GM12878 (cell line): ENCODE measurements at regions not wholly inside any gene's neighbourhood (a gene's known extent, or its start where the extent isn't known, plus 50 kb on each side); places are given as distances from the start of the nearest gene placed in this dataset.

Experiments used
- ATAC-seq: fragments of 200-7000 bp; cut with Tn5 transposase; 3 replicates; pipeline ENCODE4 v1.9.1; 2020; ENCODE audit warnings: mild to moderate bottlenecking, moderate library complexity
- BruUV-seq: library from RNA; stranded (reverse); fragments of 400-500 nt; replicated peaks from 2 replicates; lab custom pipeline; 2021; lab: Mats Ljungman, UMichigan
- CTCF ChIA-PET: fragments of 300-600 bp; sonication (Branson Sonifier 250); formaldehyde crosslinking; extraction: SDS; loops from one replicate; lab custom pipeline; 2021; ENCODE audit warnings: inconsistent platforms; lab: Yijun Ruan, JAX
- POLR2A ChIA-PET: fragments of 350-600 bp; formaldehyde crosslinking; extraction: SDS; loops from one replicate; lab custom pipeline; 2021; ENCODE audit warnings: inconsistent platforms; lab: Charles Lee
- RAD21 ChIA-PET: fragments of 300-600 bp; sonication (Branson Sonifier 250); formaldehyde crosslinking; loops from one replicate; lab custom pipeline; 2023; ENCODE audit warnings: antibody characterized with exemption; ENCODE audit not compliant: unreplicated experiment; lab: Charles Lee
- SMC1A ChIA-PET: fragments of 300-600 bp; sonication (Branson Sonifier 250); formaldehyde crosslinking; loops from one replicate; lab custom pipeline; 2023; ENCODE audit not compliant: unreplicated experiment, uncharacterized antibody; lab: Charles Lee
- DNase-seq: peaks from one replicate; pipeline ENCODE4 v3.0.0-alpha.2; 2011; ENCODE audit warnings: low read depth, low spot score
- FAIRE-seq: peaks from 3 replicates; lab custom pipeline; 2011; peaks lifted over from hg19 to GRCh38; lab: Jason Lieb, UNC
- H2AFZ ChIP-seq: 2 replicates; pipeline ENCODE4 v1.6.0; 2011; ENCODE audit warnings: low read depth, low read length, control low read depth; ENCODE audit not compliant: control insufficient read depth
- H3K27ac ChIP-seq: 2 replicates; pipeline ENCODE4 v1.5.1; 2011; ENCODE audit warnings: control low read depth; ENCODE audit not compliant: control insufficient read depth, insufficient read depth
- H3K27me3 ChIP-seq, 2 experiments: replicated peaks in 1 of 2; 2 replicates each; pipeline versions ENCODE4 v1.6.0 to v1.6.1; 2011; ENCODE audit warnings: low read length in 1 of 2; ENCODE audit not compliant: control insufficient read depth in 2 of 2, insufficient read depth in 2 of 2
- H3K36me3 ChIP-seq, 2 experiments: 2 replicates each; pipeline ENCODE4 v1.5.1; 2011; ENCODE audit warnings: low read length in 1 of 2; ENCODE audit not compliant: control insufficient read depth in 2 of 2, insufficient read depth in 2 of 2
- H3K4me1 ChIP-seq: 2 replicates; pipeline ENCODE4 v1.6.1; 2011; ENCODE audit warnings: mild to moderate bottlenecking, low read length, moderate library complexity, mixed read lengths; ENCODE audit not compliant: control insufficient read depth, insufficient read depth
- H3K4me2 ChIP-seq: 2 replicates; pipeline ENCODE4 v1.6.0; 2011; ENCODE audit warnings: control low read depth; ENCODE audit not compliant: control insufficient read depth, insufficient read depth
- H3K4me3 ChIP-seq: fragments of 200-600 bp; sonication (generic); 2 replicates; pipeline ENCODE4 v1.5.1; 2016
- H3K79me2 ChIP-seq: 2 replicates; pipeline ENCODE4 v1.6.0; 2011; ENCODE audit warnings: low read length; ENCODE audit not compliant: control insufficient read depth, insufficient read depth
- H3K9ac ChIP-seq: 2 replicates; pipeline ENCODE4 v1.8.0; 2011; ENCODE audit warnings: low read length, control low read depth, mixed read lengths; ENCODE audit not compliant: control insufficient read depth, insufficient read depth
- H3K9me3 ChIP-seq: replicated peaks from 3 replicates; pipeline ENCODE4 v1.5.1; 2011; ENCODE audit warnings: mild to moderate bottlenecking, low read length; ENCODE audit not compliant: control insufficient read depth, insufficient read depth
- H4K20me1 ChIP-seq: 2 replicates; pipeline ENCODE4 v1.6.0; 2011; ENCODE audit not compliant: control insufficient read depth, insufficient read depth
- BHLHE40 ChIP-seq, 2 experiments: fragments of 450-650 bp in 1 of 2; IDR thresholded peaks; 2 replicates each; pipeline ENCODE4 v1.6.1; 2011 to 2017; ENCODE audit warnings: low read depth in 2 of 2, borderline replicate concordance in 1 of 2, improper control_type of control experiment in 1 of 2, low read length in 1 of 2, mild to moderate bottlenecking in 1 of 2
- CHD4 ChIP-seq: fragments of 200-600 bp; sonication (generic); IDR thresholded peaks from 2 replicates; pipeline ENCODE4 v1.6.1; 2016; ENCODE audit warnings: mild to moderate bottlenecking
- CREB1 ChIP-seq: IDR thresholded peaks from 2 replicates; pipeline ENCODE4 v1.6.1; 2012; ENCODE audit warnings: low read depth, mild to moderate bottlenecking, inconsistent platforms
- HCFC1 ChIP-seq: fragments of 150-350 bp; IDR thresholded peaks from 2 replicates; pipeline ENCODE4 v1.6.1; 2014; ENCODE audit warnings: low read length
- MEF2A ChIP-seq: IDR thresholded peaks from 2 replicates; pipeline ENCODE4 v1.6.1; 2011; ENCODE audit warnings: low read depth, mild to moderate bottlenecking, low read length, moderate library complexity; ENCODE audit not compliant: insufficient read depth
- SPI1 ChIP-seq: IDR thresholded peaks from 2 replicates; pipeline ENCODE4 v1.6.1; 2011; ENCODE audit warnings: low read depth, mild to moderate bottlenecking, low read length, moderate library complexity, borderline replicate concordance; ENCODE audit not compliant: insufficient read depth
- SREBF2 ChIP-seq: IDR thresholded peaks from 2 replicates; pipeline ENCODE4 v1.6.1; 2012; ENCODE audit warnings: mild to moderate bottlenecking, low read length
- WGBS: methylation state at CpG from one replicate; pipeline ENCODE4 v1.1.6; 2016; ENCODE audit warnings: low lambda C conversion rate; ENCODE audit not compliant: insufficient replicate concordance, insufficient coverage; ENCODE audit errors: missing lambda C conversion rate; 5-methylcytosine and 5-hydroxymethylcytosine counted together
- in situ Hi-C: fragments of 300-500 bp; cut with MboI; formaldehyde crosslinking; loops from 9 replicates; pipeline ENCODE4 v1.14.3; 2018; ENCODE audit warnings: mixed read lengths
- intact Hi-C: fragments of 100-400 bp; cut with micrococcal nuclease; formaldehyde crosslinking; loops from one replicate; pipeline ENCODE4 v1.14.2; 2022; ENCODE audit not compliant: unreplicated experiment
- TF ChIP-seq, protein P1 (sequence below): IDR thresholded peaks from 2 replicates; pipeline ENCODE4 v1.6.1; 2012; ENCODE audit warnings: low read depth, low read length, improper control_type of control experiment
- TF ChIP-seq, protein P2 (sequence below): fragments of 150-350 bp; IDR thresholded peaks from 2 replicates; pipeline ENCODE4 v1.6.1; 2014; ENCODE audit warnings: mild to moderate bottlenecking, low read depth, low read length

GRCh38 chr12:72865921-72866320, 593.8 kb downstream of the TRHDE start:
- SMC1A ChIA-PET, result no interaction called here
- 50% methylated on average over 2 of the region's 2 CpGs for WGBS
- Histone ChIP-seq H4K20me1 (no peaks in the 10 kb centered on the region), H3K79me2 (no peaks in the 10 kb centered on the region), H3K36me3 (no peaks in the 10 kb centered on the region), H3K9me3 (no peaks in the 10 kb centered on the region), H3K4me2 (no peak overlapping the region), H3K4me1 (no peaks in the 10 kb centered on the region), H2AFZ (no peak overlapping the region), H3K9ac (no peak overlapping the region), H3K27me3 (no peaks in the 10 kb centered on the region), H3K27ac (no peak overlapping the region), H3K4me3 (no peak overlapping the region)
- TF ChIP-seq, protein P1, sequence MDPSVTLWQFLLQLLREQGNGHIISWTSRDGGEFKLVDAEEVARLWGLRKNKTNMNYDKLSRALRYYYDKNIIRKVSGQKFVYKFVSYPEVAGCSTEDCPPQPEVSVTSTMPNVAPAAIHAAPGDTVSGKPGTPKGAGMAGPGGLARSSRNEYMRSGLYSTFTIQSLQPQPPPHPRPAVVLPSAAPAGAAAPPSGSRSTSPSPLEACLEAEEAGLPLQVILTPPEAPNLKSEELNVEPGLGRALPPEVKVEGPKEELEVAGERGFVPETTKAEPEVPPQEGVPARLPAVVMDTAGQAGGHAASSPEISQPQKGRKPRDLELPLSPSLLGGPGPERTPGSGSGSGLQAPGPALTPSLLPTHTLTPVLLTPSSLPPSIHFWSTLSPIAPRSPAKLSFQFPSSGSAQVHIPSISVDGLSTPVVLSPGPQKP, result no peak
- no peak for TF ChIP-seq SPI1
- TF ChIP-seq HCFC1, result no peak
- TF ChIP-seq, protein P2, sequence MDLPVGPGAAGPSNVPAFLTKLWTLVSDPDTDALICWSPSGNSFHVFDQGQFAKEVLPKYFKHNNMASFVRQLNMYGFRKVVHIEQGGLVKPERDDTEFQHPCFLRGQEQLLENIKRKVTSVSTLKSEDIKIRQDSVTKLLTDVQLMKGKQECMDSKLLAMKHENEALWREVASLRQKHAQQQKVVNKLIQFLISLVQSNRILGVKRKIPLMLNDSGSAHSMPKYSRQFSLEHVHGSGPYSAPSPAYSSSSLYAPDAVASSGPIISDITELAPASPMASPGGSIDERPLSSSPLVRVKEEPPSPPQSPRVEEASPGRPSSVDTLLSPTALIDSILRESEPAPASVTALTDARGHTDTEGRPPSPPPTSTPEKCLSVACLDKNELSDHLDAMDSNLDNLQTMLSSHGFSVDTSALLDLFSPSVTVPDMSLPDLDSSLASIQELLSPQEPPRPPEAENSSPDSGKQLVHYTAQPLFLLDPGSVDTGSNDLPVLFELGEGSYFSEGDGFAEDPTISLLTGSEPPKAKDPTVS, result no peak
- TF ChIP-seq SREBF2, result no peak
- TF ChIP-seq MEF2A, result no peak
- no peak for TF ChIP-seq CHD4
- no peak for TF ChIP-seq BHLHE40 (IDR thresholded peaks at IDR 0.05; ENCODE audit: borderline replicate concordance in 1 of 2, low read depth in 2 of 2, low read length in 1 of 2)
- no peak for TF ChIP-seq CREB1
- RAD21 ChIA-PET, result no interaction called here
- BruUV-seq, result no TSS peak
- ATAC-seq, result no peak
- intact Hi-C loops (no loop called here), in situ Hi-C loops (no loop called here)
- CTCF ChIA-PET, result no interaction called here
- POLR2A ChIA-PET, result no interaction called here
- no peak for DNase-seq
- no peak for FAIRE-seq
